C4-2B (cell line): ENCODE measurements at regions not wholly inside any gene's neighbourhood (a gene's known extent, or its start where the extent isn't known, plus 50 kb on each side); places are given as distances from the start of the nearest gene placed in this dataset.

Experiments
- ZFX ChIP-seq: fragments of 450-650 bp; IDR thresholded peaks from 2 replicates; pipeline ENCODE4 v1.6.1; 2017
- TF ChIP-seq, protein P1 (sequence below): fragments of 450-650 bp; conservative IDR thresholded peaks from 2 replicates; pipeline ENCODE4 v1.5.1; 2017; ENCODE audit warnings: mild to moderate bottlenecking

DNA sequence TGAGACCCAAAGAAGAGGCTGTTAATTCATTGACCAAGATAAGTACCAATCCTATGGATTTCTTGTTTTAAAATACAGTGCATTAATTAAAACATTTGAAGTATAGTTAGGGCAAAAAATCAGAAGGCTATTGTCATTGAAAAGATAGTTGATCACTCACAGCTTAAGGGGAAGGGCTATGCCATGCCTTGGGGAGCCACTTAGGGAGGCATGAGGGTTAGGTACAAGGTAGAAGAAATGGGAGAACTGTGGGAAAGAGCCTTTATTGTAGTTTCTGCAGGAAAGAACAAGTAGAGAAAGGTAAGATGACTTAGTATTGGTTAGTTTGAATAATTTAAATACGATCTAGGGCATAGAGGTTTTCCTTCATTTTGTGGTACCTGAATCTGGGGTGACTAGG is 1285.5 kb upstream of the TMEFF2 start:
- TF ChIP-seq, protein P1, sequence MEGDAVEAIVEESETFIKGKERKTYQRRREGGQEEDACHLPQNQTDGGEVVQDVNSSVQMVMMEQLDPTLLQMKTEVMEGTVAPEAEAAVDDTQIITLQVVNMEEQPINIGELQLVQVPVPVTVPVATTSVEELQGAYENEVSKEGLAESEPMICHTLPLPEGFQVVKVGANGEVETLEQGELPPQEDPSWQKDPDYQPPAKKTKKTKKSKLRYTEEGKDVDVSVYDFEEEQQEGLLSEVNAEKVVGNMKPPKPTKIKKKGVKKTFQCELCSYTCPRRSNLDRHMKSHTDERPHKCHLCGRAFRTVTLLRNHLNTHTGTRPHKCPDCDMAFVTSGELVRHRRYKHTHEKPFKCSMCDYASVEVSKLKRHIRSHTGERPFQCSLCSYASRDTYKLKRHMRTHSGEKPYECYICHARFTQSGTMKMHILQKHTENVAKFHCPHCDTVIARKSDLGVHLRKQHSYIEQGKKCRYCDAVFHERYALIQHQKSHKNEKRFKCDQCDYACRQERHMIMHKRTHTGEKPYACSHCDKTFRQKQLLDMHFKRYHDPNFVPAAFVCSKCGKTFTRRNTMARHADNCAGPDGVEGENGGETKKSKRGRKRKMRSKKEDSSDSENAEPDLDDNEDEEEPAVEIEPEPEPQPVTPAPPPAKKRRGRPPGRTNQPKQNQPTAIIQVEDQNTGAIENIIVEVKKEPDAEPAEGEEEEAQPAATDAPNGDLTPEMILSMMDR: no peak
- TF ChIP-seq ZFX: no peak
